Breast epithelium (tissue), 4 donors: ENCODE measurements at regions not wholly inside any gene's neighbourhood (a gene's known extent, or its start where the extent isn't known, plus 50 kb on each side); places are given as distances from the start of the nearest gene placed in this dataset.
"Not testable (repeated sequence)": the region's sequence is repeated elsewhere in the genome, so short reads cannot be mapped to it uniquely, and the experiment has no call there.

Experiments
- DNase-seq, 2 donors: peaks; one replicate each; pipeline ENCODE4 v3.0.0-alpha.2; 2019; ENCODE audit warnings: low spot score in 2 of 2
- H3K27ac ChIP-seq, 2 donors: fragments of 200-600 bp; sonication (generic) in 1 of 2; one replicate each; pipeline ENCODE4 v1.5.1; 2016 to 2019; ENCODE audit warnings: mild to moderate bottlenecking in 1 of 2
- H3K27me3 ChIP-seq, 2 donors: fragments of 200-600 bp; sonication (generic) in 1 of 2; one replicate each; pipeline versions ENCODE4 v1.5.1 to v1.6.0; 2017 to 2019; ENCODE audit warnings: control low read depth in 1 of 2, mild to moderate bottlenecking in 1 of 2
- H3K36me3 ChIP-seq: fragments of 200-600 bp; one replicate; pipeline ENCODE4 v1.5.1; 2019
- H3K4me1 ChIP-seq, 2 donors: fragments of 200-600 bp; sonication (generic); one replicate each; pipeline ENCODE4 v1.5.1; 2016 to 2019; ENCODE audit warnings: control low read depth in 1 of 2
- H3K4me3 ChIP-seq, 3 donors: fragments of 200-600 bp; sonication (generic); 1 replicate in 2 of 3; 2 replicates in 1 of 3; pipeline ENCODE4 v1.5.1; 2016 to 2019; ENCODE audit warnings: mild to moderate bottlenecking in 3 of 3, moderate library complexity in 2 of 3
- H3K9me3 ChIP-seq, 2 donors: fragments of 200-600 bp; sonication (generic) in 1 of 2; one replicate each; pipeline ENCODE4 v1.5.1; 2016 to 2019; ENCODE audit warnings: control low read depth in 1 of 2
- CTCF ChIP-seq, 3 donors: fragments of 450-650 bp; IDR thresholded peaks; one replicate each; pipeline ENCODE4 v1.5.1; 2016 to 2017; ENCODE audit warnings: antibody characterized with exemption in 3 of 3, mild to moderate bottlenecking in 3 of 3, moderate library complexity in 3 of 3
- POLR2A ChIP-seq: fragments of 450-650 bp; IDR thresholded peaks from one replicate; pipeline ENCODE4 v1.6.1; 2016; ENCODE audit warnings: antibody characterized with exemption, mild to moderate bottlenecking, moderate library complexity
- POLR2AphosphoS5 ChIP-seq, 3 donors: sonication (generic); formaldehyde crosslinking; IDR thresholded peaks; one replicate each; pipeline ENCODE4 v1.6.1; 2017; ENCODE audit warnings: antibody characterized with exemption in 3 of 3
- intact Hi-C: fragments of 100-400 bp; cut with DNase I; formaldehyde crosslinking; loops from one replicate; pipeline ENCODE4 v1.15.1; 2023; ENCODE audit warnings: low total_unique reads

- TF ChIP-seq POLR2AphosphoS5 (IDR thresholded peaks at IDR 0.05) (no peak), CTCF (IDR thresholded peaks at IDR 0.05) (no peak), POLR2A (no peak)
- Histone ChIP-seq H3K4me1 (no peaks in the 10 kb centered on the region), H3K4me3 (no peak overlapping the region), H3K27ac (no peak overlapping the region), H3K27me3 (no peaks in the 10 kb centered on the region), H3K36me3 (no peaks in the 10 kb centered on the region), H3K9me3 (peaks cover 0 to 7% of the 10 kb centered on the region in 2 donors)
- intact Hi-C loops: no loop called here
- no peak for DNase-seq
Measured at GRCh38 chr1:183753464-183753891, 51.4 kb upstream of the RGL1 start.

GRCh38 chr1:183744132-183744913, 60.6 kb upstream of the RGL1 start:
- Histone ChIP-seq H3K27ac (no peak overlapping the region), H3K9me3 (peaks cover 0 to 8% of the 10 kb centered on the region in 2 donors), H3K4me3 (no peak overlapping the region), H3K27me3 (no peaks in the 10 kb centered on the region), H3K36me3 (no peaks in the 10 kb centered on the region), H3K4me1 (no peaks in the 10 kb centered on the region)
- no peak for DNase-seq
- no peak for TF ChIP-seq CTCF (IDR thresholded peaks at IDR 0.05)
- no peak for TF ChIP-seq POLR2AphosphoS5 (IDR thresholded peaks at IDR 0.05)
- no peak for TF ChIP-seq POLR2A
- intact Hi-C loops: no loop called here

- DNase-seq: no peak
- Histone ChIP-seq H3K36me3 (no peaks in the 10 kb centered on the region), H3K9me3 (peaks cover 0 to 8% of the 10 kb centered on the region in 2 donors), H3K27ac (no peak overlapping the region), H3K27me3 (no peaks in the 10 kb centered on the region), H3K4me3 (no peak overlapping the region), H3K4me1 (no peaks in the 10 kb centered on the region)
- TF ChIP-seq CTCF (IDR thresholded peaks at IDR 0.05) (no peak), POLR2A (no peak), POLR2AphosphoS5 (IDR thresholded peaks at IDR 0.05) (no peak)
- intact Hi-C loops: no loop called here
Measured at GRCh38 chr1:183742355-183742754, 62.6 kb upstream of the RGL1 start.

GRCh38 chr1:183739741-183740271, 65.1 kb upstream of the RGL1 start:
- DNase-seq: no peak
- TF ChIP-seq POLR2AphosphoS5 (IDR thresholded peaks at IDR 0.05) (no peak), CTCF (IDR thresholded peaks at IDR 0.05) (no peak), POLR2A (no peak)
- H3K36me3 ChIP-seq: no peaks in the 10 kb centered on the region
- peaks cover 0 to 8% of the 10 kb centered on the region in 2 donors for H3K9me3 ChIP-seq
- H3K27me3 ChIP-seq: no peaks in the 10 kb centered on the region
- H3K27ac ChIP-seq: peak overlapping the region in 1 of 2 donors; percentile 22
- no peak overlapping the region for H3K4me3 ChIP-seq
- intact Hi-C loops: no loop called here
- no peaks in the 10 kb centered on the region for H3K4me1 ChIP-seq

- intact Hi-C loops: no loop called here
- Histone ChIP-seq H3K27ac (peak overlapping the region in 1 of 2 donors; percentile 22), H3K4me1 (no peaks in the 10 kb centered on the region), H3K36me3 (no peaks in the 10 kb centered on the region), H3K4me3 (no peak overlapping the region), H3K27me3 (no peaks in the 10 kb centered on the region), H3K9me3 (peaks cover 0 to 8% of the 10 kb centered on the region in 2 donors)
- no peak for TF ChIP-seq POLR2AphosphoS5 (IDR thresholded peaks at IDR 0.05)
- TF ChIP-seq CTCF (IDR thresholded peaks at IDR 0.05): no peak
- TF ChIP-seq POLR2A: no peak
- no peak for DNase-seq
Measured at GRCh38 chr1:183739082-183739481, 65.8 kb upstream of the RGL1 start.

GRCh38 chr1:183737916-183738315, 67.0 kb upstream of the RGL1 start:
- intact Hi-C loops: not testable (repeated sequence)

More at GRCh38 chr1:183737916-183738315, 67.0 kb upstream of the RGL1 start:
- not testable (repeated sequence) for H3K36me3 ChIP-seq, DNase-seq, H3K27ac ChIP-seq, H3K4me1 ChIP-seq, H3K9me3 ChIP-seq, H3K27me3 ChIP-seq, H3K4me3 ChIP-seq
